GM21381 (cell line): ENCODE measurements at regions not wholly inside any gene's neighbourhood (a gene's known extent, or its start where the extent isn't known, plus 50 kb on each side); places are given as distances from the start of the nearest gene placed in this dataset.
"Not testable (repeated sequence)": the region's sequence is repeated elsewhere in the genome, so short reads cannot be mapped to it uniquely, and the experiment has no call there.

Experiments
- ATAC-seq: cut with Tn5 transposase; IDR thresholded peaks from one replicate; pipeline ENCODE4 v1.9.1; 2021; ENCODE audit warnings: mild to moderate bottlenecking, moderate library complexity; ENCODE audit not compliant: unreplicated experiment

- no peak for ATAC-seq
These were observed 82.5 kb upstream of the ARL4C start for GRCh38 chr2:234579231-234579962.

GRCh38 chr2:234578389-234578788 is 81.5 kb upstream of the ARL4C start:
- ATAC-seq = no peak

- no peak for ATAC-seq
These were observed 80.3 kb upstream of the ARL4C start for GRCh38 chr2:234577191-234577590.

- ATAC-seq = no peak
These were observed 74.9 kb upstream of the ARL4C start for GRCh38 chr2:234571620-234572407.

- no peak for ATAC-seq
These were observed 73.6 kb upstream of the ARL4C start for GRCh38 chr2:234570476-234570875.

- ATAC-seq = no peak
These were observed 73.0 kb upstream of the ARL4C start for GRCh38 chr2:234569776-234570430.

- ATAC-seq = no peak
These were observed 69.7 kb upstream of the ARL4C start for GRCh38 chr2:234566622-234567021.

GRCh38 chr2:234565842-234566619 is 69.2 kb upstream of the ARL4C start:
- no peak for ATAC-seq

GRCh38 chr2:234565201-234565600 is 68.3 kb upstream of the ARL4C start:
- no peak for ATAC-seq

- ATAC-seq = no peak
These were observed 67.8 kb upstream of the ARL4C start for GRCh38 chr2:234564699-234565098.

- no peak for ATAC-seq
These were observed 62.7 kb upstream of the ARL4C start for GRCh38 chr2:234559609-234560008.

- no peak for ATAC-seq
These were observed 61.8 kb upstream of the ARL4C start for GRCh38 chr2:234558642-234559041.

- ATAC-seq = no peak
These were observed 60.1 kb upstream of the ARL4C start for GRCh38 chr2:234556848-234557573.

- no peak for ATAC-seq
These were observed 58.9 kb upstream of the ARL4C start for GRCh38 chr2:234555616-234556249.

GRCh38 chr2:234555161-234555560 is 58.3 kb upstream of the ARL4C start:
- ATAC-seq = no peak

- not testable (repeated sequence) for ATAC-seq
These were observed 56.3 kb upstream of the ARL4C start for GRCh38 chr2:234553223-234553622.

GRCh38 chr2:234550511-234551107 is 53.7 kb upstream of the ARL4C start:
- ATAC-seq = peak; percentile 66

- ATAC-seq = no peak
These were observed 53.2 kb upstream of the ARL4C start for GRCh38 chr2:234550056-234550455.

GRCh38 chr2:234548695-234549420 is 52.0 kb upstream of the ARL4C start:
- no peak for ATAC-seq
